ENCODE measurements at regions not wholly inside any gene's neighbourhood (a gene's known extent, or its start where the extent isn't known, plus 50 kb on each side); places are given as distances from the start of the nearest gene placed in this dataset.

- TF ChIP-seq SP140L (CRISPR knock-in tag; IDR thresholded peaks at IDR 0.05; ENCODE audit: borderline replicate concordance) (no peak), ZNF263 (CRISPR knock-in tag; IDR thresholded peaks at IDR 0.05) (no peak), KDM1A (CRISPR knock-in tag; IDR thresholded peaks at IDR 0.05) (no peak), POLR2A (IDR thresholded peaks at IDR 0.05; ENCODE audit: insufficient read depth in 1 of 2, low read depth in 2 of 2, low read length in 2 of 2) (no peak), NFIB (CRISPR knock-in tag; IDR thresholded peaks at IDR 0.05; ENCODE audit: borderline replicate concordance) (no peak), MTA3 (CRISPR knock-in tag; IDR thresholded peaks at IDR 0.05) (no peak), ZNF24 (IDR thresholded peaks at IDR 0.05) (no peak), ELF4 (CRISPR knock-in tag; IDR thresholded peaks at IDR 0.05; ENCODE audit: borderline replicate concordance) (no peak)
These were observed 81.3 kb downstream of the CHST1 start for GRCh38 chr11:45583981-45584566.
